Endothelial cell of umbilical vein (primary cell): ENCODE measurements at regions not wholly inside any gene's neighbourhood (a gene's known extent, or its start where the extent isn't known, plus 50 kb on each side); places are given as distances from the start of the nearest gene placed in this dataset.

Source experiments
- BruUV-seq: library from RNA; stranded (reverse); fragments of 400-500 nt; replicated peaks from 2 replicates; lab custom pipeline; 2021; lab: Mats Ljungman, UMichigan
- CTCF ChIA-PET: fragments of 300-600, 350-600 bp; sonication (Branson Sonifier 250); formaldehyde crosslinking; loops from one replicate; lab custom pipeline; 2021; ENCODE audit warnings: antibody characterized with exemption, inconsistent platforms; lab: Charles Lee
- POLR2A ChIA-PET: fragments of 300-600, 350-600 bp; sonication (Branson Sonifier 250); formaldehyde crosslinking; loops from one replicate; lab custom pipeline; 2021; ENCODE audit warnings: antibody characterized with exemption, inconsistent platforms; lab: Charles Lee
- DNase-seq: peaks from one replicate; pipeline ENCODE4 v3.0.0-alpha.2; 2011; ENCODE audit warnings: low read depth, low spot score
- FAIRE-seq: peaks from 2 replicates; lab custom pipeline; 2011; peaks lifted over from hg19 to GRCh38; lab: Jason Lieb, UNC
- H2AFZ ChIP-seq: 2 replicates; pipeline ENCODE4 v1.6.0; 2012; ENCODE audit warnings: low read depth, low read length, control low read depth, inconsistent platforms
- H3K27ac ChIP-seq: 2 replicates; pipeline ENCODE4 v1.5.1; 2011; ENCODE audit warnings: low read depth, mild to moderate bottlenecking, control low read depth, low read length, moderate library complexity; ENCODE audit not compliant: insufficient read depth
- H3K27me3 ChIP-seq, 2 experiments: 2 replicates each; pipeline versions ENCODE4 v1.6.0 to v1.6.1; 2011; ENCODE audit warnings: low read length in 2 of 2, mixed read lengths in 1 of 2; ENCODE audit not compliant: control insufficient read depth in 2 of 2, insufficient read depth in 2 of 2
- H3K36me3 ChIP-seq, 2 experiments: 2 replicates in 1 of 2; 3 replicates in 1 of 2; pipeline ENCODE4 v1.5.1; 2011; ENCODE audit warnings: low read length in 2 of 2, mild to moderate bottlenecking in 1 of 2, moderate library complexity in 1 of 2; ENCODE audit not compliant: control insufficient read depth in 2 of 2, insufficient read depth in 2 of 2; ENCODE audit errors: extremely low read depth in 1 of 2
- H3K4me1 ChIP-seq: 3 replicates; pipeline ENCODE4 v1.5.1; 2011; ENCODE audit warnings: mild to moderate bottlenecking, low read length; ENCODE audit not compliant: control insufficient read depth, insufficient read depth; ENCODE audit errors: extremely low read depth
- H3K4me2 ChIP-seq: 2 replicates; pipeline ENCODE4 v1.6.1; 2011; ENCODE audit warnings: low read length, control low read depth, mixed read lengths; ENCODE audit not compliant: insufficient read depth
- H3K4me3 ChIP-seq, 3 experiments: fragments of 200-600 bp in 1 of 3; sonication (generic), shearing (Covaris generic) in 1 of 3; replicated peaks in 1 of 3; 2 replicates each; pipeline ENCODE4 v1.5.1; 2011 to 2016; ENCODE audit warnings: control low read depth in 3 of 3, low read length in 3 of 3, mild to moderate bottlenecking in 2 of 3, inconsistent platforms in 1 of 3, low read depth in 1 of 3, moderate library complexity in 1 of 3; ENCODE audit not compliant: insufficient read depth in 1 of 3
- H3K79me2 ChIP-seq: 2 replicates; pipeline ENCODE4 v1.6.0; 2012; ENCODE audit warnings: low read length, inconsistent platforms; ENCODE audit not compliant: control insufficient read depth, insufficient read depth
- H3K9ac ChIP-seq: replicated peaks from 2 replicates; pipeline ENCODE3; 2011; ENCODE audit warnings: low read length, control low read depth; ENCODE audit not compliant: insufficient read depth; ENCODE audit errors: extremely low read depth
- H3K9me1 ChIP-seq: replicated peaks from 3 replicates; pipeline ENCODE4 v1.6.0; 2011; ENCODE audit warnings: mild to moderate bottlenecking, low read length; ENCODE audit not compliant: control insufficient read depth, insufficient read depth; ENCODE audit errors: extremely low read depth
- H3K9me3 ChIP-seq: replicated peaks from 2 replicates; pipeline ENCODE4 v1.5.1; 2012; ENCODE audit warnings: low read length, inconsistent platforms; ENCODE audit not compliant: control insufficient read depth, insufficient read depth
- H4K20me1 ChIP-seq: replicated peaks from 2 replicates; pipeline ENCODE3; 2011; ENCODE audit warnings: mild to moderate bottlenecking, low read length; ENCODE audit not compliant: control insufficient read depth, insufficient read depth; ENCODE audit errors: extremely low read depth
- EZH2 ChIP-seq: IDR thresholded peaks from 2 replicates; pipeline ENCODE4 v1.6.1; 2012; ENCODE audit warnings: borderline replicate concordance, low read depth, mild to moderate bottlenecking, moderate library complexity, low read length, inconsistent platforms; ENCODE audit not compliant: severe bottlenecking
- FOS ChIP-seq: IDR thresholded peaks from 2 replicates; pipeline ENCODE4 v1.6.1; 2011; ENCODE audit warnings: mild to moderate bottlenecking, low read length, moderate library complexity, borderline replicate concordance; ENCODE audit not compliant: insufficient read depth
- GATA2 ChIP-seq: IDR thresholded peaks from 2 replicates; pipeline ENCODE4 v1.7.0; 2011; ENCODE audit warnings: low read depth, mild to moderate bottlenecking, moderate library complexity, mixed read lengths, low read length; ENCODE audit not compliant: insufficient read length, insufficient read depth
- JUN ChIP-seq: IDR thresholded peaks from 2 replicates; pipeline ENCODE4 v1.6.1; 2011; ENCODE audit warnings: borderline replicate concordance, low read depth; ENCODE audit not compliant: insufficient read length, insufficient read depth
- MYC ChIP-seq: IDR thresholded peaks from one replicate; pipeline ENCODE4 v1.6.1; 2011; ENCODE audit warnings: mild to moderate bottlenecking, low read depth, low read length
- POLR2A ChIP-seq: IDR thresholded peaks from 2 replicates; pipeline ENCODE4 v1.6.1; 2012; ENCODE audit warnings: low read depth, mild to moderate bottlenecking, control low read depth, low read length
- POLR2AphosphoS5 ChIP-seq: IDR thresholded peaks from 2 replicates; pipeline ENCODE4 v1.6.1; 2012; ENCODE audit warnings: low read depth, mild to moderate bottlenecking, control low read depth, low read length, moderate library complexity; ENCODE audit not compliant: insufficient read depth
- dilution Hi-C: fragments of 300-500 bp; cut with MboI; formaldehyde crosslinking; loops from one replicate; pipeline ENCODE4 v1.15.0; 2019; ENCODE audit warnings: low sequenced_read_pairs; ENCODE audit not compliant: extremely low pct_ligation_motif_present
- intact Hi-C: fragments of 100-400 bp; cut with micrococcal nuclease; formaldehyde crosslinking; loops from one replicate; pipeline ENCODE4 v1.10.0; 2022
- TF ChIP-seq, protein P1 (sequence below): IDR thresholded peaks from 2 replicates; pipeline ENCODE4 v1.6.1; 2011; ENCODE audit not compliant: insufficient read depth, insufficient read length
- TF ChIP-seq, protein P2 (sequence below), 2 donors: IDR thresholded peaks; 1 replicate in 1 of 2; 2 replicates in 1 of 2; pipeline ENCODE4 v1.5.1; 2011; ENCODE audit warnings: low read length in 2 of 2, mild to moderate bottlenecking in 2 of 2, moderate library complexity in 2 of 2, control low read depth in 1 of 2, inconsistent platforms in 1 of 2, low read depth in 1 of 2; ENCODE audit not compliant: insufficient read depth in 1 of 2; ENCODE audit errors: extremely low read depth in 1 of 2

DNA sequence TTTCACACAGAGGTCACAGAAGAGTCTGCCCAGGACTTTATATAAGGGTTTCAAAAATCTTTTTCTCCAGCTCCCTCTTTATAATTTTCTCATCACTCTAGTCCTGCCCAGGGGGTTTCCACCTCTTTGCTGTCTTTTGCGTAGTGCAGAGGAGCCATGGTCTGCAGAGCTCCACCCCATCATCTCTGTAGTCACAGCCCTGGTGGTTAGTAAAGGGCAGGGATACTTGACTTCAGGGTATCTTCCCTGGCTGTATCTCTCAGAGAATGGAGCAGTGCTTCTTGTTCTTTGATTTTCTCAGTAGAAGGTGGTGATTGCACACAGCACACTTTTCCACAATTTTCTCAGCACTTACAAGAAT, 900.6 kb upstream of the COX7C start:
- intact Hi-C loops (no loop called here), dilution Hi-C loops (no loop called here)
- no peaks in the 10 kb centered on the region for H3K27me3 ChIP-seq
- peaks cover 3% of the 10 kb centered on the region for H3K9me3 ChIP-seq
- no peaks in the 10 kb centered on the region for H3K36me3 ChIP-seq
- H3K4me1 ChIP-seq, result no peaks in the 10 kb centered on the region
- no peak overlapping the region for H2AFZ ChIP-seq
- H4K20me1 ChIP-seq, result no peaks in the 10 kb centered on the region
- no TSS peak for BruUV-seq
- POLR2A ChIA-PET, result no interaction called here
- DNase-seq, result no peak
- CTCF ChIA-PET, result no interaction called here
- no peak overlapping the region for H3K4me3 ChIP-seq
- H3K9me1 ChIP-seq, result no peaks in the 10 kb centered on the region
- no peak overlapping the region for H3K9ac ChIP-seq
- H3K79me2 ChIP-seq, result no peaks in the 10 kb centered on the region
- H3K27ac ChIP-seq, result no peak overlapping the region
- no peak for FAIRE-seq
- no peak for TF ChIP-seq MYC
- TF ChIP-seq EZH2, result no peak
- no peak for TF ChIP-seq POLR2AphosphoS5
- TF ChIP-seq, protein P1, sequence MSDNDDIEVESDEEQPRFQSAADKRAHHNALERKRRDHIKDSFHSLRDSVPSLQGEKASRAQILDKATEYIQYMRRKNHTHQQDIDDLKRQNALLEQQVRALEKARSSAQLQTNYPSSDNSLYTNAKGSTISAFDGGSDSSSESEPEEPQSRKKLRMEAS, result no peak
- TF ChIP-seq, protein P2, sequence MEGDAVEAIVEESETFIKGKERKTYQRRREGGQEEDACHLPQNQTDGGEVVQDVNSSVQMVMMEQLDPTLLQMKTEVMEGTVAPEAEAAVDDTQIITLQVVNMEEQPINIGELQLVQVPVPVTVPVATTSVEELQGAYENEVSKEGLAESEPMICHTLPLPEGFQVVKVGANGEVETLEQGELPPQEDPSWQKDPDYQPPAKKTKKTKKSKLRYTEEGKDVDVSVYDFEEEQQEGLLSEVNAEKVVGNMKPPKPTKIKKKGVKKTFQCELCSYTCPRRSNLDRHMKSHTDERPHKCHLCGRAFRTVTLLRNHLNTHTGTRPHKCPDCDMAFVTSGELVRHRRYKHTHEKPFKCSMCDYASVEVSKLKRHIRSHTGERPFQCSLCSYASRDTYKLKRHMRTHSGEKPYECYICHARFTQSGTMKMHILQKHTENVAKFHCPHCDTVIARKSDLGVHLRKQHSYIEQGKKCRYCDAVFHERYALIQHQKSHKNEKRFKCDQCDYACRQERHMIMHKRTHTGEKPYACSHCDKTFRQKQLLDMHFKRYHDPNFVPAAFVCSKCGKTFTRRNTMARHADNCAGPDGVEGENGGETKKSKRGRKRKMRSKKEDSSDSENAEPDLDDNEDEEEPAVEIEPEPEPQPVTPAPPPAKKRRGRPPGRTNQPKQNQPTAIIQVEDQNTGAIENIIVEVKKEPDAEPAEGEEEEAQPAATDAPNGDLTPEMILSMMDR (IDR thresholded peaks at IDR 0.05; ENCODE audit: extremely low read depth in 1 of 2, insufficient read depth in 1 of 2, low read depth in 1 of 2, low read length in 2 of 2), result no peak
- TF ChIP-seq JUN, result no peak
- TF ChIP-seq FOS, result no peak
- no peak for TF ChIP-seq GATA2
- no peak for TF ChIP-seq POLR2A
- no peak overlapping the region for H3K4me2 ChIP-seq
